Neural progenitor cell (in vitro differentiated cells): ENCODE measurements at regions not wholly inside any gene's neighbourhood (a gene's known extent, or its start where the extent isn't known, plus 50 kb on each side); places are given as distances from the start of the nearest gene placed in this dataset.

Source experiments
- CTCF ChIP-seq: fragments of 200-600 bp; sonication (generic); IDR thresholded peaks from 2 replicates; pipeline ENCODE4 v1.5.1; 2017; ENCODE audit warnings: antibody characterized with exemption, mild to moderate bottlenecking
- EZH2 ChIP-seq: fragments of 200-600 bp; sonication (generic); IDR thresholded peaks from 2 replicates; pipeline ENCODE4 v1.6.1; 2017; ENCODE audit warnings: antibody characterized with exemption, mild to moderate bottlenecking, moderate library complexity

- TF ChIP-seq CTCF (no peak), EZH2 (no peak)
These were observed 176.9 kb downstream of the MN1 start for GRCh38 chr22:27624705-27625104.
